ENCODE measurements at regions not wholly inside any gene's neighbourhood (a gene's known extent, or its start where the extent isn't known, plus 50 kb on each side); places are given as distances from the start of the nearest gene placed in this dataset.

- TF ChIP-seq EZH2phosphoT487 (conservative IDR thresholded peaks at IDR 0.05; ENCODE audit: low read length) (no peak), CTCF (IDR thresholded peaks at IDR 0.05; ENCODE audit: insufficient read depth, low read length, poor library complexity, severe bottlenecking) (no peak)
- H3K79me2 ChIP-seq (ENCODE audit: insufficient read depth, low read length), result no peaks in the 10 kb centered on the region
- no peaks in the 10 kb centered on the region for H3K36me3 ChIP-seq (ENCODE audit: low read length)
- H3K4me3 ChIP-seq (ENCODE audit: insufficient read depth, low read length, poor library complexity, severe bottlenecking), result no peak overlapping the region
- no peak overlapping the region for H3K4me2 ChIP-seq (ENCODE audit: low read depth, low read length, poor library complexity, severe bottlenecking)
- H3F3A ChIP-seq (ENCODE audit: insufficient read depth), result no peaks in the 10 kb centered on the region
- H2AFZ ChIP-seq (ENCODE audit: low read depth, low read length, severe bottlenecking), result no peak overlapping the region
- no peaks in the 10 kb centered on the region for H3K27me3 ChIP-seq (ENCODE audit: low read length)
- no peaks in the 10 kb centered on the region for H3K9me3 ChIP-seq (ENCODE audit: insufficient read depth, low read length)
- no peaks in the 10 kb centered on the region for H3K9me2 ChIP-seq (replicated peaks; ENCODE audit: insufficient read depth, low read length)
- no peak overlapping the region for H3K27ac ChIP-seq (ENCODE audit: low read depth, low read length)
- no peak overlapping the region for H3K9ac ChIP-seq (ENCODE audit: low read length)
- H4K20me1 ChIP-seq (ENCODE audit: low read depth, low read length), result no peaks in the 10 kb centered on the region
Measured at GRCh38 chr12:123063535-123063934, 83.1 kb downstream of the ARL6IP4 start.

GRCh38 chr12:123062681-123063486, 82.4 kb downstream of the ARL6IP4 start:
- Histone ChIP-seq H3K9me3 (ENCODE audit: insufficient read depth, low read length) (no peaks in the 10 kb centered on the region), H3K4me3 (ENCODE audit: insufficient read depth, low read length, poor library complexity, severe bottlenecking) (no peak overlapping the region), H3K36me3 (ENCODE audit: low read length) (no peaks in the 10 kb centered on the region), H3K27me3 (ENCODE audit: low read length) (no peaks in the 10 kb centered on the region), H3F3A (ENCODE audit: insufficient read depth) (no peaks in the 10 kb centered on the region), H3K9me2 (replicated peaks; ENCODE audit: insufficient read depth, low read length) (no peaks in the 10 kb centered on the region), H4K20me1 (ENCODE audit: low read depth, low read length) (no peaks in the 10 kb centered on the region), H3K27ac (ENCODE audit: low read depth, low read length) (no peak overlapping the region), H3K4me2 (ENCODE audit: low read depth, low read length, poor library complexity, severe bottlenecking) (no peak overlapping the region), H2AFZ (ENCODE audit: low read depth, low read length, severe bottlenecking) (no peak overlapping the region), H3K9ac (ENCODE audit: low read length) (no peak overlapping the region), H3K79me2 (ENCODE audit: insufficient read depth, low read length) (no peaks in the 10 kb centered on the region)
- TF ChIP-seq EZH2phosphoT487 (conservative IDR thresholded peaks at IDR 0.05; ENCODE audit: low read length) (no peak), CTCF (IDR thresholded peaks at IDR 0.05; ENCODE audit: insufficient read depth, low read length, poor library complexity, severe bottlenecking) (no peak)

GRCh38 chr12:123061441-123062205, 81.1 kb downstream of the ARL6IP4 start:
- no peak overlapping the region for H2AFZ ChIP-seq (ENCODE audit: low read depth, low read length, severe bottlenecking)
- H3K27me3 ChIP-seq (ENCODE audit: low read length), result no peaks in the 10 kb centered on the region
- H3K27ac ChIP-seq (ENCODE audit: low read depth, low read length), result no peak overlapping the region
- no peaks in the 10 kb centered on the region for H3K79me2 ChIP-seq (ENCODE audit: insufficient read depth, low read length)
- H3K4me2 ChIP-seq (ENCODE audit: low read depth, low read length, poor library complexity, severe bottlenecking), result no peak overlapping the region
- H4K20me1 ChIP-seq (ENCODE audit: low read depth, low read length), result no peaks in the 10 kb centered on the region
- no peak overlapping the region for H3K4me3 ChIP-seq (ENCODE audit: insufficient read depth, low read length, poor library complexity, severe bottlenecking)
- no peaks in the 10 kb centered on the region for H3K9me2 ChIP-seq (replicated peaks; ENCODE audit: insufficient read depth, low read length)
- no peaks in the 10 kb centered on the region for H3K9me3 ChIP-seq (ENCODE audit: insufficient read depth, low read length)
- no peaks in the 10 kb centered on the region for H3F3A ChIP-seq (ENCODE audit: insufficient read depth)
- no peak overlapping the region for H3K9ac ChIP-seq (ENCODE audit: low read length)
- TF ChIP-seq CTCF (IDR thresholded peaks at IDR 0.05; ENCODE audit: insufficient read depth, low read length, poor library complexity, severe bottlenecking) (no peak), EZH2phosphoT487 (conservative IDR thresholded peaks at IDR 0.05; ENCODE audit: low read length) (no peak)
- no peaks in the 10 kb centered on the region for H3K36me3 ChIP-seq (ENCODE audit: low read length)

Measured in SU-DHL-6 (cell line).